Lower leg skin (tissue), 4 donors: ENCODE measurements at regions not wholly inside any gene's neighbourhood (a gene's known extent, or its start where the extent isn't known, plus 50 kb on each side); places are given as distances from the start of the nearest gene placed in this dataset.
"Not testable (repeated sequence)": the region's sequence is repeated elsewhere in the genome, so short reads cannot be mapped to it uniquely, and the experiment has no call there.

Source experiments
- DNase-seq, 2 donors: peaks; one replicate each; pipeline ENCODE4 v3.0.0-alpha.2; 2019; ENCODE audit warnings: low spot score in 2 of 2
- H3K4me3 ChIP-seq: fragments of 200-600 bp; sonication (generic); 2 replicates; pipeline ENCODE4 v1.5.1; 2017; ENCODE audit warnings: mild to moderate bottlenecking, low read depth; ENCODE audit not compliant: poor library complexity, severe bottlenecking
- POLR2A ChIP-seq, 2 donors: fragments of 450-650 bp; IDR thresholded peaks; one replicate each; pipeline ENCODE4 v1.6.1; 2016 to 2017; ENCODE audit warnings: antibody characterized with exemption in 2 of 2, mild to moderate bottlenecking in 1 of 2, moderate library complexity in 1 of 2
- WGBS, 2 donors: methylation state at CpG; one replicate each; pipeline ENCODE4 v1.1.5; 2018; 5-methylcytosine and 5-hydroxymethylcytosine counted together
- intact Hi-C: fragments of 100-400 bp; cut with DNase I; formaldehyde crosslinking; loops from one replicate; pipeline ENCODE4 v1.15.0; 2023; ENCODE audit warnings: low total_unique reads
- TF ChIP-seq, protein P1 (sequence below), 3 donors: fragments of 450-650 bp; IDR thresholded peaks; one replicate each; pipeline ENCODE4 v1.5.1; 2016; ENCODE audit warnings: antibody characterized with exemption in 3 of 3, mild to moderate bottlenecking in 3 of 3, moderate library complexity in 2 of 3

DNA sequence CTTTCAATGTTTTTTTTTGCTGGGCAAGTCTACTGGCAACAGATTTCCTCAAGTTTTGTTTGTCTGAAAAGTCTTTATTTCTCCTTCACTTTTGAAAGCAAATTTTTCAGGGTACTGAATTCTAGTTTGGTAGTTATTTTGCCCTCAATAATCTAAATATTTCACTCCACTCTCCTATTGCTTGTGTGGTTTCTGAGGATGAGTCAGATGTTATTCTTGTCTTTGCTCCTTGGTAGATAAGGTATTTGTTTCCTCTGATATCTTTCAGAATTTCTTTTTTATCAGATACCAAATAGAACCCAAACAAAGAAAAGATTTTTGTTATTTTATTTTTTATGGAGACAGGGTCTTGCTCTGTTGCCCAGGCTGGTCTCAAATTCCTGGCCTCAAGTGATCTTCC, 99.2 kb upstream of the MALRD1 start:
- no peak for DNase-seq
- TF ChIP-seq, protein P1, sequence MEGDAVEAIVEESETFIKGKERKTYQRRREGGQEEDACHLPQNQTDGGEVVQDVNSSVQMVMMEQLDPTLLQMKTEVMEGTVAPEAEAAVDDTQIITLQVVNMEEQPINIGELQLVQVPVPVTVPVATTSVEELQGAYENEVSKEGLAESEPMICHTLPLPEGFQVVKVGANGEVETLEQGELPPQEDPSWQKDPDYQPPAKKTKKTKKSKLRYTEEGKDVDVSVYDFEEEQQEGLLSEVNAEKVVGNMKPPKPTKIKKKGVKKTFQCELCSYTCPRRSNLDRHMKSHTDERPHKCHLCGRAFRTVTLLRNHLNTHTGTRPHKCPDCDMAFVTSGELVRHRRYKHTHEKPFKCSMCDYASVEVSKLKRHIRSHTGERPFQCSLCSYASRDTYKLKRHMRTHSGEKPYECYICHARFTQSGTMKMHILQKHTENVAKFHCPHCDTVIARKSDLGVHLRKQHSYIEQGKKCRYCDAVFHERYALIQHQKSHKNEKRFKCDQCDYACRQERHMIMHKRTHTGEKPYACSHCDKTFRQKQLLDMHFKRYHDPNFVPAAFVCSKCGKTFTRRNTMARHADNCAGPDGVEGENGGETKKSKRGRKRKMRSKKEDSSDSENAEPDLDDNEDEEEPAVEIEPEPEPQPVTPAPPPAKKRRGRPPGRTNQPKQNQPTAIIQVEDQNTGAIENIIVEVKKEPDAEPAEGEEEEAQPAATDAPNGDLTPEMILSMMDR (IDR thresholded peaks at IDR 0.05), result no peak
- no peak for TF ChIP-seq POLR2A (IDR thresholded peaks at IDR 0.05)
- no peak overlapping the region for H3K4me3 ChIP-seq
- intact Hi-C loops, result no loop called here

DNA sequence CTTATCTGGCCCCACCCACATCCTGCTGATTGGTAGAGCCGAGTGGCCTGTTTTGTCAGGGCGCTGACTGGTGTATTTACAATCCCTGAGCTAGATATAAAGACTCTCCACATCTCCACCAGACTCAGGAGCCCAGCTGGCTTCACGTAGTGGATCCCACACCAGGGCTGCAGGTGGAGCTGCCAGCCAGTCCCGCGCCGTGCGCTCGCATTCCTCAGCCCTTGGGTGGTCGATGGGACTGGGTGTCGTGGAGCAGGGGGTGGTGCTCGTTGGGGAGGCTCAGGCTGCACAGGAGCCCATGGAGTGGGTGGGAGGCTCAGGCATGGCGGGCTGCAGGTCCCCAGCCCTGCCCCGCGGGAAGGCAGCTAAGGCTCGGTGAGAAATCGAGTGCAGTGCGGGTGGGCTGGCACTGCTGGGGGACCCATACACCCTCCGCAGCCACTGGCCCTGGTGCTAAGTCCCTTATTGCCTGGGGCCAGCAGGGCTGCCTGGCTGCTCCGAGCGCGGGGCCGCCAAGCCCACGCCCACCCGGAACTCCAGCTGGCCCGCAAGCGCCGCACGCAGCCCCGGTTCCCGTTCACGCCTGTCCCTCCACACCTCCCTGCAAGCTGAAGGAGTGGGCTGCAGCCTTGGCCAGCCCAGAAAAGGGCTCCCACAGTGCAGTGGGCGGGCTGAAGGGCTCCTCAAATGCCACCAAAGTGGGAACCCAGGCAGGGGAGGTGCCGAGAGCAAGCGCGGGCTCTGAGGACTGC, 97.4 kb upstream of the MALRD1 start:
- intact Hi-C loops, H3K4me3 ChIP-seq: not testable (repeated sequence)
- WGBS, 2 donors, result 87 to 92% methylated on average over 25 to 29 of the region's 35 CpGs
- peak in 1 of 2 donors; percentile 80 for DNase-seq

DNA sequence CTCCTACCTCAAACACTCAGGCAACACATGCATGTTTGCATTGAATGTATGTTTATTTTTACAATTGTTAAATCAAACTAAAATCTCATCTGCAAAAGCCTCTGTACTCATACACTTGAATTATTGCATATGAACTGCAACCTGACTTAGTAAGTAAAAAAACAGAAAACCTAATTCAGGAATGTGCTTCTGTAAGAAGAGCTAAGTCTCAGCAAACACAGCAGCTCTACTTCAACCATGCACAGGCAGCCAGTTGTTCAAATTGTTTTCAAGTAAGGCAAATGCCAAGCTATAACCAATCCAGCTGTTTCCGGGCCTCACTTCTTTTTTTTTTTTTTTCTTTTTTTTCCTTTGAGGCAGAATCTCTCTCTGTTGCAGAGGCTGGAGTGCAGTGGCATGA, 93.5 kb upstream of the MALRD1 start:
- H3K4me3 ChIP-seq, result no peak overlapping the region
- DNase-seq, result no peak
- WGBS, 2 donors, result 16 to 37% methylated on average over 1 of the region's 1 CpG
- intact Hi-C loops, result no loop called here
- TF ChIP-seq POLR2A (IDR thresholded peaks at IDR 0.05), result no peak
- TF ChIP-seq, protein P1 (IDR thresholded peaks at IDR 0.05), result no peak

DNA sequence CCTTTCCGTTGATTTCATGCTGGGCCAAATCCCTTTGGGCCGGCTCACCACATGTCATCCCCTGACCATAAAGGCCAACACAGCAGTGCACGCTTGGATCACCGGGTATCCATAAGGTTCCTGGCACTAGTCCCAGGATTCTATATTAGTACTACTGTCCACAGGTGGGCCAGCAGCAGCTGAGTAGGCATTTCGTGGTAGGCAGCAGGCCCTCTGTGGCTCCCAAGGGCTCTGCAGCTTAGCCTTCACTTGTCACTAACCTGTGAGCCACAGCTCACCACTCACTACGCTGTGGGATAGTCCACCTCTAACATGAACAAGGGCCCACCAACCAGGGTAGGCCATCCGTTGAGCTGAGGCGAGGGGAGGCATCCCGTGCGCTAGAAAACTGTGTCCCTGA, 89.2 kb upstream of the MALRD1 start:
- H3K4me3 ChIP-seq, result no peak overlapping the region
- 94 to 95% methylated on average over 10 of the region's 10 CpGs for WGBS, 2 donors
- DNase-seq, result peak in 1 of 2 donors; percentile 61
- intact Hi-C loops, result no loop called here
- TF ChIP-seq POLR2A (IDR thresholded peaks at IDR 0.05), result no peak
- TF ChIP-seq, protein P1 (IDR thresholded peaks at IDR 0.05), result no peak

DNA sequence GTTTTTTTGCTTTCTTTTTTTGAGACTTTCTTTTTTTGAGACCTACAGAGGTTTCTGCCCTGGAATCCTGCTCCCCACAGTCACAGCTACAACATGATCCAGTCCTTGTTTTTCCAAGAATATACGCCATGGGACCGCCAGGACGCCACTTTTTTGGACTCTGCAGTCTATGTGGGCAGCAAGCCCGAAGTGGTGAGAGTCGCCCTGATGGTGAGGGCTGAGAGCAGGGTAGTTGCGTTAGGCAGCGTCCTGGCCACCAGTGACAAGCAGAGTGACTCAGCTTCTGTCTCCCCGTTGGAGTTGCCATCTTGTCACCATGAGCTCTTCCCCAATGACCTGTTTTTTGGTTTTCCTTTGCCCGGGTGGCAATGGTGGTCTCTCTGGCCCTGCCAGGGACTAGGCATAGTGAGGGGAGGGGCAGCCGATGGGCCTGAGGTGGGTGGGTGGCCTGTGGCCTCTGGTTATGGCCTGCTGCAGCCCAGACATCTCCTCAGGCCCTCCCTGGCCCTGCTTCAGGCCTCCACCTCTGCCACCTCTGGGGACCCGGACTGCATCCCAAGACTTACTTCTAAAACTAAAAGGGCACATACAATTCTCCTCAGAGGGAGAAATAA, 88.0 kb upstream of the MALRD1 start:
- TF ChIP-seq POLR2A (IDR thresholded peaks at IDR 0.05), result no peak
- TF ChIP-seq, protein P1 (IDR thresholded peaks at IDR 0.05), result no peak
- H3K4me3 ChIP-seq, result no peak overlapping the region
- WGBS, 2 donors, result 93 to 97% methylated on average over 11 of the region's 11 CpGs
- DNase-seq, result peak in 1 of 2 donors; percentile 71
- intact Hi-C loops, result no loop called here

DNA sequence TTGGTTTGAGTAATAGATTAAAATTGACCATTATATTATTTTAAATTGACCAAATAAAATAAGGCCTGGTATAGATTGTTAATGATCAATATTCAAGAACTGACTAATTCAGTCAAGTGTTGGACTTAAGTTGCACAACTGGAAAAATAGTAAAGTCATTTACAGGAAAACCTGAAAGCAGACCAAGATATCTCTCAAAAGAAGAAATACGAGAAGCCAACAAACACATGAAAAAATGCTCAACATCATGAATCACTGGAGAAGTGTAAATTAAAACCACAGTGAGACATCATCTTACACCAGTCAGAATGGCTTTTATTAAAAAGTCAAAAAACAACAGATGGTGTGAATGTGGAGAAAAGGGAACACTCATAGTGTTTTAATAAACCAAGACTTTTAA, 80.4 kb upstream of the MALRD1 start:
- TF ChIP-seq, protein P1 (IDR thresholded peaks at IDR 0.05), result no peak
- no peak for TF ChIP-seq POLR2A (IDR thresholded peaks at IDR 0.05)

More for the DNA sequence above, 80.4 kb upstream of the MALRD1 start:
- 39 to 43% methylated on average over 1 of the region's 1 CpG for WGBS, 2 donors
- DNase-seq, result no peak
- intact Hi-C loops, result no loop called here
- no peak overlapping the region for H3K4me3 ChIP-seq
